ENCODE measurements at regions not wholly inside any gene's neighbourhood (a gene's known extent, or its start where the extent isn't known, plus 50 kb on each side); places are given as distances from the start of the nearest gene placed in this dataset.
"Not testable (repeated sequence)": the region's sequence is repeated elsewhere in the genome, so short reads cannot be mapped to it uniquely, and the experiment has no call there.

DNA sequence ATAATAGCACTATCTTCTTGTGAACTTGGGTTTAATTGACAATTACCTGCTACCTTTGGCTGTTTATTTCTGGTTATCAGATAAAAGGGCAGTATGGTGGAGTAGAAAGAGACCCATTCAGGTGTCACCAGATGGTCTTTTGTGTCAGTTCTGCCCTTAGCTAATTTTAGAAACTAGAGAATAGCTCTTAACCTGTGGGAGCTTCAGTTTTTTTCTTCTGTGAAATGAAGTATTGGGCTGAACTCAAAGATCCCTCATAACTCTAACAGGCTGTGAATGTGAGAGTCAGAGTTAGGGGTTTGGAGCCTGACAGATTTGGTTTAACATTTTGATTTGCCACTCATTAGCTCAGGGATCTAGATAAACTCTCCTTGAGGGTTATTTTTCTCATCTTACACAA is 335.2 kb downstream of the PPP1R2C start:
- DNase-seq (ENCODE audit: low read depth in 3 of 3): no peak

DNA sequence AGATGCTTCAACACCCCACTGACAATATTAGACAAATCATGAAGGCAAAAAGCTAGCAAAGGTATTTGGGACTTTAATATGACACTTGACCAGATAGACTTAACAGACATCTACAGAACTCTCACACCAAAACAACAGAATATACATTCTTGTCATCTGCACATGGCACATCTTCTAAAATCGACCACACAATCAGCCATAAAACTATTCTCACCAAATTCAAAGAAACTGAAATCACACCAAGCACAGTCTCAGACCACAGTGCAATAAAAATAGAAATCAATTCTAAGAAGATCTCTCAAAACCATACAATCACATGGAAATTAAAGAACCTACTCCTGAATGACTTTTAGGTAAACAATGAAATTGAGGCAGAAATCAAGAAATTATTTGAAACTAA is 340.8 kb downstream of the PPP1R2C start:
- DNase-seq (ENCODE audit: low read depth in 3 of 3): no peak

DNA sequence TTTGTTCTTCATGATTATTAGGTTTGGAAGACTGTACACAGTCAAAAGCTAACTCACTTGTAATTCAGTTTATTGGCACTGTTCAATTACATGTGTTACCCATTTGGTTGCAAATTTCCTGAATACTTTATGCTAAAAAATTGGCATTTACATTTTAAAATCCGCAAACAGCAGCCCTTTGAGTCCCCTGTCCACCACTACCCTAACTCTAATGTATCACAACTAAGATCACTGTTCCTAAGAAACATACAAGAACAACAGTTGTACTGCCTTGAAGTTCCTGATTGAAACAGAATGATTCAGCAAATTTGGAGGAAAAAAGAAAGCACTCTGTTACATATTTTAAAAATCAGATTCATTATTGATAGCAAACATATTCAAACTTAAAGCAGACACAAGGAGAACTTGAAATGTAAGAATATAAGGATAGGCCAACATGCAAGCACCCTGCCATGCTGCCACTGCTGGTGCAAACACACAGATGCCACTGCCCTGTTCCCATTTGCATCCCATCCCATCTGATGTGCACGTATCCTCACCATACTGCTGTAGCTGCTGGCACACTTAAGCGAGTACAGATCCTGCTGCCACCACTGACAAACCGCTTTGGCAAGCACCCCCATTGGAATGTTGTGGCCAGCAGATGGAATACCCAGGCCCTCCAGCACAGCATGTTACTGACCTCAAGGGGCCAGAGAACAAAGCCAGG is 343.4 kb downstream of the PPP1R2C start:
- DNase-seq (ENCODE audit: low read depth in 3 of 3): no peak

DNA sequence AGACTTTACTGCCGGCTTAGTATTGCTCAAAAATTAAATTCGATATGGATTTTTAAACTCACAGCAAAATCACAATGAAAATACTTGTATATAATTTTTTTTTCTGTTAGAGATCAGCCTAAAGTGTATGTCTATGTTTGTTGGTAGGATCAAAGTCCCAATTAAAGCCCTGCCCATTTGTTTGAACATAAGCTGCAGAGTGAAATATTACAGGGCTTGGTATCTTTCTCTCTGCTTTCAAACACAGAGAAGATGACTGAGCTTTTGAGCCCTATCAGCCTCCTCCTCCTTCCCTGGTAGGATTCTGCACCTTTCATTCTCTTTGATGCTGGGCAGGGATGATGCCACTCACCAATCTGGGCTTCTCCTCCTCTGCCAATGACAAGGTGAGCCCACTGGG is 345.4 kb downstream of the PPP1R2C start:
- DNase-seq (ENCODE audit: low read depth in 3 of 3): no peak

DNA sequence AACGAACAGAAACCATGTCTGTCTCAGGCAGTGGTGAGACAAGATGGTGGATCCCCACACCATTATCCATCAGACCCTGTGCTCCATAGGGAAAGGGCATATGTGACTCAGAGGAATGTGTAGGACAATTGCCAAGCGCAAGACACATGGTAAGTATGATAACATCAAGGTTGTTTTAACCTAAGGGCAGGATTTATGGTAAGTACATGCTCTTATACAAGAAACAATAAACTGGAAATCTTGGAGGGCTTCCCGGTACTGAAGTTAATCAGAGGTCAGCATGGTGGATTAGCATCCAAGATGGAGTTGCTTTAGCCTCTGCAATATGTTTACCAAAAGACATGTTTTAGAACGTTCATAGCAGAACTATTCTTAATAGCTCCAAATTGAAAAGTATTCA is 355.0 kb downstream of the PPP1R2C start:
- no peak for DNase-seq (ENCODE audit: low read depth in 3 of 3)

DNA sequence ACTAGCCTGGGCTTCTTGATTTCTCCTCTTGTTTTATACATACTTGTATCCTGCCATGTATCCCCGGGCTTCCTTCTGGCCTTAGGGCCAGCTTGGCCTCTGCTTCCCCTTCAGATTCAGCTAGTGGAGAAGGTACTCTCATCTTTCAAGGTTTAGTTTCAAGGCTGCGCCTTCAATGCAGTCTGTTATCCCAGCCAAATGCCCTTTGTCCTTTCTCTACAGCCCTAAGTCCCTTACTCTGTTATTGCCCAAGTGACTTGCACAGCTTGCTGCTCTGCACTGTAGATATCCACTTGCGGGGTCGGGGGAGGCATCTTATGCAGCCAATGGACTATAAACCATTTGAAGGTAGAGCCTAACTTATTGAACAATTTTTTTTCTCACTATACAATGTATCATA is 357.5 kb downstream of the PPP1R2C start:
- no peak for DNase-seq (ENCODE audit: low read depth in 3 of 3)

DNA sequence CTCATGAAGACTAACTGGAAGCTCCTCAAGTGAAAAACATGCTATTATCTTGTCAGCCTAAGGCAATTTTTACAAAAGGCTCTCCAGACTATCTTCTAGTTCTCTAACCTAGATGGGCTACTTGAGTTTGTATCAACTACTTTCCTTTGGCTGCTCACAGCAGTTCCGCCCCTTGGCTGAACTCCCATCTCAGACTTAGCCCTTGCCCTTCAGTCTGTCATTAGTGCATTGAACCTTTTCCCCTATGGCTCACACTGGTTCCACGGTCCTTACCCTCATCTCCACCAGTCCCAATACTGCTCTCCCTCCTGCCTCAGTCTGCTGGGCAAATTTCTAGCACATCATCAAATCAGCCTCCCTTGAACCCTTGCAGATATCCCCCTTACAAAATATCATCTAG is 362.3 kb downstream of the PPP1R2C start:
- DNase-seq (ENCODE audit: low read depth in 3 of 3): no peak

DNA sequence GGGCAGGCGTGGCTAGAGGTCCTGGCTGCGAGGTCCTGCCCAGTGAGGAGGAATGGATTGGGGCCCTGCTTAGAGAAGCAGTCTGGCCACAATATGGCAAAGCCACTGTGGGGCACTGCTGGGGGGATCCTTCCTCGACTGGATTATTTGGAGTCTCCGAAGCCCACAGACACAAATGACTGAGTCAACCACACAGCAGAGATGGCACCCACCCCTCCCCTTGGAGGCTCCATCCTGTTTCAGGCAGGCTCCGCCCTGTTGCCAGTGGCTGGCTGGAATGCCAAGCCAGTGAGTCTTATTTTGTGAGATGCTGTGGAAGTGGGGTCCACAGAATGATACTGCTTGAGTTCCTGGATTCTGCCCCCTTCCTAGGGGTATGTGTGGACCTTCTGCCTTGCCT is 363.9 kb downstream of the PPP1R2C start:
- DNase-seq (ENCODE audit: low read depth in 3 of 3): no peak

DNA sequence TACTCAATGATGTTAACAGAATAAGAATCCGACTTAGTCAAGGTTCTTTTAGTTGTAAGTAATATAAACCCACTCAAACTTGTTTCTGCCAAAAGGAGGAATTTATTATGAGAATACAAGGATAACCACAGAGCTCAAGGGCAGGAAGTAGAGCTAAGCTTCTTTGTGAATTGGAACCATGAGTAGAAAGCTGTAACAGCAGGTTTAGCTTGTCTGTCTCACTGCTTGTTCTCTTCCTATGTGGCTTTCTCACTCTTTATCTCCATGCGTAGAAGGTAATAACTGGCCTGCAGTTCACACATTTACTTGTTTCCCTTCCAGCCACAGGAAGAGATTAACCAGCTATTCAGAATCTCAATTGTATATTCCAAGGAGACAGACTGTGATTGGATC is 378.3 kb downstream of the PPP1R2C start:
- DNase-seq (ENCODE audit: low read depth in 3 of 3): no peak

DNA sequence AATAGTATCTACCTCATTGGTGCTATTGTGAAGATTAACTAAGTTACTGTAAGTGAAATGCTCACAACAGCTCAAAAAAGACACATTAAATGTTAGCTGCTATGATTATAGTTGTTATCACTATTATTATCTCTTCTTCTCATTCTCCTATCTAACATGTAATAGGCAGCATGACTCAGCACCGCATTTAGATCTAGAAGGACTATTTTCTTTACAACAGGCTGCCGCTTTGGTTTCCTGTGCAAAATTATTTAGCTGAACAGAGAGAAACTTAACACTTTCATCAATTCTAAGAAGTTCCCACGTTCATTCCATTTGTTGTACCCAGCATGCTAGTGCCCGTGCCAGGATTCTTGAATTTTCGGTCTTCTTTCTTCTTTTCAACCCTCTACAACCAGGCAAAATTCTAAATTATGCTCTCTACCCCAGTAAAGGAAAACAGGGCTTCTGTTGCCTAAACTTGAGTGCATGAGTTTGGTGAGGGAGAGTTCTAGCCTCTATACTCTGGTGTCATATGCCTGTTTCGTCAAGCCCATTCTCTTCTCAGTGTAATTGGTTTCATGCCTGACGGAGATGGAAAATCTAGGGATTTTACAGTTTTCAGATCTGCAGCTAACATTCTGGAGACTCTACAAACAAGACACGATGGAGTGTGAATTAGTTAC is 378.9 kb downstream of the PPP1R2C start:
- no peak for DNase-seq (ENCODE audit: low read depth in 3 of 3)

DNA sequence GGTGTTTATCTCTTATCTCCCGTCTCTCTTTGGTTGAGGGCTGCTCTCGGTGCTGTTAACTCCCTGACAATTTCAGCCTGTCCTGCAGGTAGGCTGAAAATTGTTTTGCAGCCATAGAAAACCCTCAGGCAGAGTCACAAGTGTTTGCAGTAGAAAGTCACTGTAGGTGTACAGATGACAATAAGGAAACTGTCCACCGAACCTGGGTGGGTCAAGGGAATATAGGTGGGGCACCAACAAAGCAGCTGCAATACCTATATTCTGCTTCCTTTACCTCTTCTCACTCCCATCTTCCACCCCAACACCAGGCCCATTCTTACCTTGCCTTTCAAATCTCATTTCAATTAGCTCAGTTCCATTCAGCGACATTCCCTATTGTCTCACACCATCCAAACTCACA is 381.8 kb downstream of the PPP1R2C start:
- no peak for DNase-seq (ENCODE audit: low read depth in 3 of 3)

DNA sequence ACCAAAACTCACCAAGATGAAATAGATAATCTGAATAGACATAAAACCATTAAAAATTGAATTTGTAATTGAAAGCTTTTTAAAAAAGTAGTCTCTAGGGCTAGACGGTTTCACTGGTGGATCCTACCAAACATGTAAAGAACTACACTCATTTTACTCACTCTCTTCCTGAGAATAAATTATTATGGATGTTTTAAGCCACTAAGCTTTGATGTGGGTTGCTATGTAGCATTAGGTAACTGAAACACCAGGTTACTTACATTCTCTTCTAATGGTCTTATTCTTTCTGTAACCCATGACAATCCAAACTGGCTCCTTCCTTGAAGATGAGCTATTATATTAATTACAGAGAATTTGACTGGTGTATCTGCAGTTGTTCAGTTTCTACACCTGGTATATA is 385.1 kb downstream of the PPP1R2C start:
- no peak for DNase-seq (ENCODE audit: low read depth in 3 of 3)

DNA sequence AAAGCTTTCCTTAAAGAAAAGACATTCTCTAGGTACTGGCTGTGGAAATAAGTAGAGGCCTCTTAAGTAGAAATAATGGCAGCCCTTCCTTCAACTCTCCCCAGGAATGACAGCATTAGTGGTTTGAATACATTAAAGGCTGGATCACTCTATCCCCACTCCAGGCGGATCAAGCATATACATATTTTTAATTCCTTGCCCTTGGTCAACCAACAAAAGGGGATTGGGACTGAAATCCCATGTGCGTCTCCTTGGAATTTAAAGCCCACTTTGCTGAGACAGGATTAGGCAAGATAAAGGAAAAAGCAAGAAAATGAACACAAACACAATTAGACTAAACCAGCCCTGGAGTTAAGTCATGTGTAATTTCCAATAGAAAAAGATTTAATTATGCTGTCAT is 391.3 kb downstream of the PPP1R2C start:
- DNase-seq (ENCODE audit: low read depth in 3 of 3): no peak

DNA sequence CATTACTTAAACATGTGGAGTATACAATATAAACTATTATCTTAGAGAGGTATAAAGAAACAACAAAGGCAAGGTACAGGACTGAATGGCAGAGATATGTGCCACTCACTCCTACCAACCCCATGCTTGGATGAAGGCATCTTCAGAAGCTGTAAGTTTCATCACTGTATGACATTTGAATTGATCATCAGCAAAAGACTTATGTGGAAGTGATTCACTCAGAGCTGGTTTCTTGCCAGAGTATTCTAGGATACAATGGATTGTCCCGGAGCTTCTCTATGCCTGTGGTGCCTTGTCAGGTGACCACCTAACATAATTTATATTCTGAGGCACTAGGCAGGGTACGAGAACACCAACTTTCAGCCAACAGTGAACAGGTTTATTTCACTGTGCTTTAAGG is 392.2 kb downstream of the PPP1R2C start:
- DNase-seq (ENCODE audit: low read depth in 3 of 3): no peak

DNA sequence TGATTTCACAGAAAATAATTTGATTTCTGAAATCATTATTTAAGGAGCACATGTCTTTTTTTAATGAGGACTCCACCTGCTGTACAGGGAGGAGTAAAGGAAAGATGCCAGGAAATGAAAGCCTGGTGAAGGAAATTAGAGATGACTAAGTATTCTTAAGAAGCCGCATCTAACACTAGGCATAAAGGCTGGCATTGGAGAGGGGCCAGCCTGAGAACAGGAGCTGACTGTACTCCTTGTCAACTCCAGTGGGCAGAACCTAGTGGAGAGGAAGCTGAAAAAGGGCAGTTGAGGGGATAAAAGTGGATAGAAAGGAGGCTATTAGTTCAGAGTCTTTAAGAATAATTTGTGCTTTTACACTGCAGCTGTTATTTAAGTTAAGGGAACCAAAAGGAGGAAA is 393.0 kb downstream of the PPP1R2C start:
- no peak for DNase-seq (ENCODE audit: low read depth in 3 of 3)

DNA sequence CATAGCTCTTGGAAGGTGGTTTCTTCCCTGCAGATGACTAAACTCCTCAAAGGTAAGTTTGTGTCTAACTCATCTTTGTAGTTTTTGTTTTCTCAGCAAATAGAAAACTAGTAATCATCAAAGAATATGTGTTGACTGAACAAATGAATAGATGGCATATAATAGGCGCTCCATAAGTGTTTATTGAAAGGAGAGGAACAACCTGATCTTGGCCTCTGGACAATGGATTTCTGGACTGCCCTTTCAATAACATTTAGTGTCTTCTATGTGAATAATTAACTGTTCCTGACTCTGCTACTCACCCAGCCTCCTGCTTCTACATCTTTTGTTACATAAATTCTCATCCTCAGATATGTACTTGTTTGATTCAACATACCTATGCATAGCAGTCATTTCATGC is 399.1 kb downstream of the PPP1R2C start:
- DNase-seq (ENCODE audit: low read depth in 3 of 3): no peak

DNA sequence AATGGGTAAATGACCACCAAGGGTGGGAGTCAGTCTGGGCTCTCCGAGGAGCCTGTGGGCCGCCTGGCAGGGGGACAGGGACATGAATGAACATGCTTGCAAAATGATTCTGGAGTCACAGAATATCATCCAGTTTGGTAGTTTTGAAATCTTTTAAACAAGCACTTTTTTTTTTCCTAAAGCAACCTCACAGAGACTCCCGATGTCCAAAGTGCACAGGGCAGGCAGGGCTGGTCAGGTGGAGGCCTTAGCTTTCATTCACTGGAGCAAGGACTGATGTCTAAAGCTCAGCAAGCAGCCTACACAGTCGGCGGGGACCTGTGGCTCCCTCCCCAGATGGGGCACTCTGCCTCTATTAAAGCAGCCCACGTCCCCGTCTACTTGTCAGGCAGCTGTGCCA is 402.9 kb downstream of the PPP1R2C start:
- DNase-seq (ENCODE audit: low read depth in 3 of 3): no peak

DNA sequence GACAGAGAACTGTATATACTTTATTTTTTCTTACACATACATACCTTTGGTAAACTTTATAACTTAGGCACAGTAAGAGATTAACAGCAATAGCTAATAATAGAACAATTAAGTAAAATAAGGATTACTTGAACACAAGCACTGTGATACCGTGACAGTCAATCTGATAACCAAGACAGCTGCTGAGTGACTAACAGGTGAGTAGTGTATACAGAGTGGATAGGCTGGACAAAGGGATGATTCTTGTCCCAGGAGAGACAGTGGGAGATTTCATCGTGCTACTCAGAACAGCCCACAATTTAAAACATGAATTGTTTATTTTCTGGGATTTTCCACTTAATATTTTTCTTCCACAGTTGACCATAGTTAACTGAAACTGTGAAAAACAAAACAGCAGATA is 411.8 kb downstream of the PPP1R2C start:
- no peak for DNase-seq (ENCODE audit: low read depth in 3 of 3)

DNA sequence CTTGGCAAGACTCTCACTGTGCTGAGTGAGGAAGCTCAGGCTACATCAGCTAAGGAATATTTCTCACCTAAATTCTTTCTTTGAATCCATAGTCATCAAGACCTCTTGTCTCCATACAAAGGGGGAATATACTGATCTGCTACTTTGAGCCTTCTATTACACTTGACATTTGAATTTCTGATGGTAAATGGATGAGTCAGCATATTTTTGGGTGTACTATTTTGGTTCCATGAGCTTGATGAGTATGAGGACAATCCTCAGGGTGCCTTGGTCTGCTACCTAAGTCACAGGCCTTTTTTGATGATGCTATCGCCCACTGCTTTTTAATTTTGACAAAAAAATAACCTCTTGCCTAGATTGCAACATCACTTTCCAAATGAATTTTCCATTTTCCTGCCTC is 415.7 kb downstream of the PPP1R2C start:
- no peak for DNase-seq (ENCODE audit: low read depth in 3 of 3)

DNA sequence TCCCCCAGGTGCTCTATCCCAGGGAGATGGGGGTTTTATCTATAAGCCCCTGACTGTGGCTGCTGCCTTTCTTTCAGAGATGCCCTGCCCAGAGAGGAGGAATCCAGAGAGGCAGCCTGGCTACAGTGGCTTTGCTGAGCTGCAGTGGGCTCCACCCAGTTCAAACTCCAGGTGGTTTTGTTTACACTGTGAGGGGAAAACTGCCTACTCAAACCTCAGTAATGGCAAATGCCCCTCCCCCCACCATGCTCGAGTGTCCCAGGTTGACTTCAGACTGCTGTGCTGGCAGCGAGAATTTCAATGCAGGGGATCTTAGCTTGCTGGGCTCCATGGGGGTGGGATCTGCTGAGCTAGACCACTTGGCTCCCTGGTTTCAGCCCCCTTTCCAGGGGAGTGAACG is 419.6 kb upstream of the CASK start:
- not testable (repeated sequence) for DNase-seq (ENCODE audit: low read depth in 3 of 3)
